Brain microvascular endothelial cell (primary cell): ENCODE measurements at regions not wholly inside any gene's neighbourhood (a gene's known extent, or its start where the extent isn't known, plus 50 kb on each side); places are given as distances from the start of the nearest gene placed in this dataset.

Experiments used
- DNase-seq: peaks from one replicate; pipeline ENCODE4 v3.0.0-alpha.2; 2020
- H3K27ac ChIP-seq: fragments of 250-450 bp; sonication (Bioruptor Pico); 2 replicates; pipeline ENCODE4 v1.5.1; 2020; ENCODE audit warnings: mild to moderate bottlenecking, moderate library complexity
- H3K27me3 ChIP-seq: fragments of 250-450 bp; sonication (Bioruptor Pico); replicated peaks from 2 replicates; pipeline ENCODE4 v1.5.1; 2020; ENCODE audit warnings: mild to moderate bottlenecking
- H3K36me3 ChIP-seq: fragments of 250-450 bp; sonication (Bioruptor Pico); replicated peaks from 2 replicates; pipeline ENCODE4 v1.5.1; 2020; ENCODE audit warnings: mild to moderate bottlenecking
- H3K4me3 ChIP-seq: 2 replicates; pipeline ENCODE4 v1.5.1; 2011; ENCODE audit warnings: low read depth, mild to moderate bottlenecking, control low read depth, low read length, moderate library complexity
- in situ Hi-C: cut with HindIII; loops from 2 replicates; pipeline ENCODE4 v1.10.0; 2017; ENCODE audit warnings: low sequenced_read_pairs, low pct_ligation_motif_present
- TF ChIP-seq, protein P1 (sequence below): IDR thresholded peaks from 2 replicates; pipeline ENCODE4 v1.5.1; 2011; ENCODE audit warnings: low read depth, mild to moderate bottlenecking, moderate library complexity, low read length, control low read depth, inconsistent platforms; ENCODE audit errors: missing control alignments

DNA sequence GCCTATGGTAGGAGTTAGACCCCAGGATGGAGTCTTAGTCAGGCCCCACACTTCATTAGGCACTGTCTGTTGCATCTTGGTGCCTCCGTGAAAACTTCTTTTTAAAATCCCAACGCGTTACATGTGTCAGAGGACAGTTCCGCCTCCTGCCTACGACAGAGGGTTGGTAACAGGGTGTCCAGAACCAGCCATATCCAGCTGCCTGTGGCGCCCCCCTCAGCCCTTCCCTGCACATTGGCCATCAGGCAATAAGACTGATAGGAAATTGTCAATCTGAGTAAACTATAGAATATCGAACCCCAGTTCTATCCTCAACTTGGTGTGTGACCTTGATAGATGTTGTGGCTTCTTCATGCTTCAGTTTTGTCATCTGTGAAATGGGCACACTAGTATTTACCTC lies 108.6 kb upstream of the CSF3R start:
- Histone ChIP-seq H3K27me3 (peaks cover 10% of the 10 kb centered on the region), H3K4me3 (no peak overlapping the region), H3K27ac (no peak overlapping the region), H3K36me3 (no peaks in the 10 kb centered on the region)
- TF ChIP-seq, protein P1, sequence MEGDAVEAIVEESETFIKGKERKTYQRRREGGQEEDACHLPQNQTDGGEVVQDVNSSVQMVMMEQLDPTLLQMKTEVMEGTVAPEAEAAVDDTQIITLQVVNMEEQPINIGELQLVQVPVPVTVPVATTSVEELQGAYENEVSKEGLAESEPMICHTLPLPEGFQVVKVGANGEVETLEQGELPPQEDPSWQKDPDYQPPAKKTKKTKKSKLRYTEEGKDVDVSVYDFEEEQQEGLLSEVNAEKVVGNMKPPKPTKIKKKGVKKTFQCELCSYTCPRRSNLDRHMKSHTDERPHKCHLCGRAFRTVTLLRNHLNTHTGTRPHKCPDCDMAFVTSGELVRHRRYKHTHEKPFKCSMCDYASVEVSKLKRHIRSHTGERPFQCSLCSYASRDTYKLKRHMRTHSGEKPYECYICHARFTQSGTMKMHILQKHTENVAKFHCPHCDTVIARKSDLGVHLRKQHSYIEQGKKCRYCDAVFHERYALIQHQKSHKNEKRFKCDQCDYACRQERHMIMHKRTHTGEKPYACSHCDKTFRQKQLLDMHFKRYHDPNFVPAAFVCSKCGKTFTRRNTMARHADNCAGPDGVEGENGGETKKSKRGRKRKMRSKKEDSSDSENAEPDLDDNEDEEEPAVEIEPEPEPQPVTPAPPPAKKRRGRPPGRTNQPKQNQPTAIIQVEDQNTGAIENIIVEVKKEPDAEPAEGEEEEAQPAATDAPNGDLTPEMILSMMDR = no peak
- DNase-seq = no peak
- in situ Hi-C loops = no loop called here

DNA sequence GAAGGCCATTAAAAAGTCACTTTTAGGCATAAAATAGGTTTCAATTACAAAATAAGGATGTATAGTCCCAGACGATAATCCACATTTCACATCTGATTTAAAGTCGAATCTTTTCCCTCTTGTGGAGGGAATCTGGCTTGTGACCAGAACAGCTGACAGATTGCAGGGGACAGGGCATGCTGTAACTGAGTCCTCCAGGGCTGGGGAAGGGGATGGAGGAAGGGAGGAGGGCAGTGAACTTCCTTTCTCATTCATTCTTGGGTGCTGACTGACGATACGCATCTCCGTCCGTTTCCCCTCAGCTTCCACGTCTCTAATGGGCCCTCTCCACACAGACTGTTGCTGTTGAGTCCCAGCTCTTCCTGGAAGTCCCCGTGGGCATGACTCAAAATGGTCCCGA lies 108.1 kb upstream of the CSF3R start:
- peaks cover 10% of the 10 kb centered on the region for H3K27me3 ChIP-seq
- no peaks in the 10 kb centered on the region for H3K36me3 ChIP-seq
- in situ Hi-C loops = no loop called here
- no peak overlapping the region for H3K4me3 ChIP-seq
- no peak for DNase-seq
- H3K27ac ChIP-seq = no peak overlapping the region
- TF ChIP-seq, protein P1 = no peak

DNA sequence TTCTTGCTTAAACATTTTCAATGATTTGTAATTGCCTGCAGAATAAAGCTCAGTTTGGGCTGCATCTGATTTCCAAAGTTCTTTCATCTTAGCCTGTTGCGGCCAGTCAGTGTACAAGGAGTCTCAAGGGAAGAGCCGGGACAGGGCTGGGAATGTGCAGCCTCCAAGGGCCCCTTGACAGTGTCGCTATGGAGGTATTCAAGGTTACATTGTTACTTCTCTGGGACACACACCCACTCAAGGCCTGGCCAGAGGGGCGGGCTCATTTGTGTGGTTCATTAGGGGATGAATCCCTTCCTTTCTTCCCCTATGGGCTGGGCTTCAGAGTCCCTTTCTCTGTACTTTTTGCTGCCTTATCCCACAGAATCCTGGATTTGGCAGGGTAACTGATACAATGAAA lies 107.6 kb upstream of the CSF3R start:
- Histone ChIP-seq H3K27ac (no peak overlapping the region), H3K36me3 (no peaks in the 10 kb centered on the region), H3K27me3 (peaks cover 10% of the 10 kb centered on the region), H3K4me3 (no peak overlapping the region)
- TF ChIP-seq, protein P1 = no peak
- in situ Hi-C loops = no loop called here
- DNase-seq = no peak

DNA sequence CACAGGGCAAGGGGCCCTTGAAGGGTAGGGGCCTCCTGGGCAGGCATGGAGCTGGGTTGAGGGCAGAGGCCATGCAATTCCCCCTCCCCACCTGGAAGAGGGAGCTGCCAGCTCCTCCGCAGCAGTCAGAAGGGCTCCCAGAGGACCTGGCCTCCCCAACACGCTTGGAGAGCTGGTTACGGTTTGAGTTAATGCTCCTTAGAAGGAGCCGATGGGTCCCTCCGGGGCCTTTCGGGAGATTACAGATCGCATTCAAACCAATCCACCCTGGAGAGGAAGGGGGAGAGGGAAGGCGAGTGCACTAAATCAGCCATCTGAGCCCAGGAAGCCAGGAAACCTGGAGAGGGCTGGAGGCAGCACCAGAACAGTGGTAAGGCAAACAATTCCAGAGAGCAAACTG lies 106.3 kb upstream of the CSF3R start:
- no peaks in the 10 kb centered on the region for H3K36me3 ChIP-seq
- TF ChIP-seq, protein P1 = no peak
- H3K4me3 ChIP-seq = no peak overlapping the region
- in situ Hi-C loops = no loop called here
- peaks cover 10% of the 10 kb centered on the region for H3K27me3 ChIP-seq
- no peak for DNase-seq
- no peak overlapping the region for H3K27ac ChIP-seq

DNA sequence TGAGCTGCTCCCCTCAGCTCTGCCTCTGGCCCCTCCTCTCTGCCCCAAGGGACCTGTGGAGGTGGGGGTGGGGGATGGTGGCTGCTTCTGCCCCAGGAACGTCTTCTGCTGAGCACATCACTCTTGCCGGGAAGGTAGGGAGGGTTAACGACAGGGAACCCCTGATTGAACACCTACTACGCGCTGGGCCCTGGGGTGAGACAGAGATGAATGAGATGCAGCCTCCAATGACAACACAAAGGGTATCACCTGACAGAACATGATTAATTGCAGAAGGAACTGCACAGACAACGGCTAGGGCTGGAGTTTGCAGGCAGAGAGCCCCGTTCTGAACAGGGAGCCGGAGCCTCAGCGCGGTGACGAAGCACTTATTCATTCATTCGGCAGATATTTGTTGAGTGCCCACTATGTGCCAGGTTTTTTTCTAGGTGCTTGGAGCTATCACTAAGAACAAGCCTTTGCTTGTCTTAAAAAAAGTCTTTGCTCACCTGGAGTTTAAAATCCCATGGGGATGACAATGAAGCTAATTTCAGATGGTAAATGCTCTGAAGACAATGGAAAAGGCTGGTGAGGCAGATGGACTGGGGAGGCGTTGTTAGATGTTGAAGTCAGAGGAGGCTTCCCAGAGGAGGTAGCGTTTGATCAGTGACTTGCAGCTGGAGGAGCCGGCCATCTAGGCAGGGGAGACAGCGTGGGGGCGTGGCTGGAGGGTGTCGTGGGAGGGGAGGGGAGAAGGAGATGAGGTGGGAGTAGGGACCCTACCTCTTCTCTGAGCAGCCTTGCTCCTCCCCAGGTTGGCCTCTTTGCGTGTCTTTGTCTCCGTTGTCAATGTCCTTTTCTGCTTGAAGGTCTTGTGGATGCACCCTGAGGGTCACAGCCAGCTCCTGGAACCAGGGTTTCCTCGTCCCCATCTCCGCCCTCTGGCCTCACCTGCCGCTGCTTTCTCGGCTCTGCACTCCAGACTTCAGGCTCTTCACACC lies 103.1 kb upstream of the CSF3R start:
- H3K4me3 ChIP-seq = no peak overlapping the region
- in situ Hi-C loops = no loop called here
- no peaks in the 10 kb centered on the region for H3K36me3 ChIP-seq
- peaks cover 6% of the 10 kb centered on the region for H3K27me3 ChIP-seq
- DNase-seq = no peak
- TF ChIP-seq, protein P1 = no peak
- no peak overlapping the region for H3K27ac ChIP-seq
